CD4-positive, alpha-beta T cell (primary cell): ENCODE measurements at regions not wholly inside any gene's neighbourhood (a gene's known extent, or its start where the extent isn't known, plus 50 kb on each side); places are given as distances from the start of the nearest gene placed in this dataset.

Experiments used
- ATAC-seq: fragments of 200-7000 bp; cut with Tn5 transposase; one replicate; pipeline ENCODE4 v1.10.0; 2022; ENCODE audit warnings: mild to moderate bottlenecking; ENCODE audit not compliant: poor library complexity
- CTCF ChIA-PET: fragments of 350-600 bp; sonication (Branson Sonifier 250); formaldehyde crosslinking; loops from one replicate; lab custom pipeline; 2021; ENCODE audit warnings: antibody characterized with exemption, inconsistent platforms; lab: Charles Lee
- POLR2A ChIA-PET: fragments of 350-600 bp; sonication (Branson Sonifier 250); formaldehyde crosslinking; loops from one replicate; lab custom pipeline; 2021; ENCODE audit warnings: antibody characterized with exemption, inconsistent platforms; lab: Charles Lee
- DNase-seq, 14 experiments: peaks; one replicate each; pipeline ENCODE4 v3.0.0-alpha.2; 2013 to 2020; ENCODE audit warnings: mixed read lengths in 2 of 14
- H3K27ac ChIP-seq, 2 donors: one replicate each; pipeline versions ENCODE4 v1.5.1 to v1.7.0; 2013; ENCODE audit warnings: low read length in 2 of 2, low read depth in 1 of 2, mild to moderate bottlenecking in 1 of 2
- H3K27me3 ChIP-seq, 2 experiments: 1 replicate in 1 of 2; 2 replicates in 1 of 2; pipeline versions ENCODE4 v1.6.1 to v1.7.0; 2013; ENCODE audit warnings: low read length in 2 of 2, control low read depth in 1 of 2, mild to moderate bottlenecking in 1 of 2, moderate library complexity in 1 of 2; ENCODE audit not compliant: insufficient read depth in 2 of 2, control insufficient read depth in 1 of 2
- H3K36me3 ChIP-seq: one replicate; pipeline ENCODE4 v1.6.1; 2013; ENCODE audit warnings: low read length, control low read depth; ENCODE audit not compliant: insufficient read depth
- H3K4me1 ChIP-seq: one replicate; pipeline ENCODE4 v1.6.1; 2013; ENCODE audit warnings: low read length, control low read depth; ENCODE audit not compliant: insufficient read depth
- H3K4me3 ChIP-seq: one replicate; pipeline ENCODE4 v1.5.1; 2013; ENCODE audit warnings: mild to moderate bottlenecking, low read length, moderate library complexity
- H3K9me3 ChIP-seq, 2 experiments: 1 replicate in 1 of 2; 2 replicates in 1 of 2; pipeline versions ENCODE4 v1.6.1 to v1.7.0; 2013; ENCODE audit warnings: low read length in 2 of 2, mild to moderate bottlenecking in 2 of 2, control low read depth in 1 of 2, moderate library complexity in 1 of 2; ENCODE audit not compliant: control insufficient read depth in 1 of 2, insufficient read depth in 1 of 2
- H3K27ac Mint-ChIP-seq: one replicate; pipeline ENCODE4 v1.8.0; 2020; ENCODE audit warnings: mixed read lengths
- H3K27me3 Mint-ChIP-seq: one replicate; pipeline ENCODE4 v1.8.0; 2021; ENCODE audit warnings: mixed read lengths
- H3K36me3 Mint-ChIP-seq: one replicate; pipeline ENCODE4 v1.8.0; 2021; ENCODE audit warnings: low read depth, mixed read lengths
- H3K4me1 Mint-ChIP-seq: one replicate; pipeline ENCODE4 v1.8.0; 2021; ENCODE audit warnings: low read depth, mixed read lengths
- H3K4me3 Mint-ChIP-seq: one replicate; pipeline ENCODE4 v1.8.0; 2020; ENCODE audit warnings: mild to moderate bottlenecking, mixed read lengths
- H3K9me3 Mint-ChIP-seq: one replicate; pipeline ENCODE4 v1.8.0; 2020; ENCODE audit warnings: mixed read lengths
- CTCF ChIP-seq: fragments of 200-600 bp; IDR thresholded peaks from one replicate; pipeline ENCODE4 v1.8.0; 2022; ENCODE audit warnings: antibody characterized with exemption, mild to moderate bottlenecking
- intact Hi-C, 2 experiments: fragments of 100-400 bp; cut with DNase I in 1 of 2; cut with micrococcal nuclease in 1 of 2; formaldehyde crosslinking; loops; one replicate each; pipeline versions ENCODE4 v1.15.1 to v1.9.0; 2023 to 2025; cut with DNase I, micrococcal nuclease

GRCh38 chr21:23452384-23453083, 2154.7 kb downstream of the MRPL39 start:
- TF ChIP-seq CTCF: no peak
- H3K4me3 Mint-ChIP-seq: no peak overlapping the region
- no peaks in the 10 kb centered on the region for H3K36me3 Mint-ChIP-seq
- no peak overlapping the region for H3K27ac Mint-ChIP-seq
- intact Hi-C loops: no loop called here
- peaks cover 0 to 4% of the 10 kb centered on the region in 2 experiments for H3K9me3 ChIP-seq
- H3K27ac ChIP-seq: no peak overlapping the region
- H3K27me3 ChIP-seq: no peaks in the 10 kb centered on the region
- no peak overlapping the region for H3K4me3 ChIP-seq
- H3K4me1 ChIP-seq: no peaks in the 10 kb centered on the region
- no peaks in the 10 kb centered on the region for H3K9me3 Mint-ChIP-seq
- no peaks in the 10 kb centered on the region for H3K36me3 ChIP-seq
- DNase-seq (no peak), ATAC-seq (no peak)
- H3K27me3 Mint-ChIP-seq: no peaks in the 10 kb centered on the region
- no peaks in the 10 kb centered on the region for H3K4me1 Mint-ChIP-seq
- POLR2A ChIA-PET: no interaction called here
- CTCF ChIA-PET: no interaction called here

GRCh38 chr21:23445307-23445706, 2162.0 kb downstream of the MRPL39 start:
- no peaks in the 10 kb centered on the region for H3K36me3 ChIP-seq
- Mint-ChIP-seq H3K36me3 (no peaks in the 10 kb centered on the region), H3K9me3 (peaks cover 5% of the 10 kb centered on the region), H3K4me3 (no peak overlapping the region), H3K27me3 (no peaks in the 10 kb centered on the region), H3K4me1 (no peaks in the 10 kb centered on the region), H3K27ac (no peak overlapping the region)
- ChIA-PET CTCF (no interaction called here), POLR2A (no interaction called here)
- DNase-seq: no peak
- H3K27ac ChIP-seq: no peak overlapping the region
- no peak for ATAC-seq
- no peaks in the 10 kb centered on the region for H3K4me1 ChIP-seq
- H3K4me3 ChIP-seq: no peak overlapping the region
- H3K9me3 ChIP-seq: peaks cover 0 to 5% of the 10 kb centered on the region in 2 experiments
- intact Hi-C loops: no loop called here
- H3K27me3 ChIP-seq: no peaks in the 10 kb centered on the region
- no peak for TF ChIP-seq CTCF

- Mint-ChIP-seq H3K4me1 (no peaks in the 10 kb centered on the region), H3K4me3 (no peak overlapping the region), H3K27ac (no peak overlapping the region), H3K36me3 (no peaks in the 10 kb centered on the region), H3K27me3 (no peaks in the 10 kb centered on the region), H3K9me3 (no peaks in the 10 kb centered on the region)
- no peaks in the 10 kb centered on the region for H3K4me1 ChIP-seq
- H3K4me3 ChIP-seq: no peak overlapping the region
- ATAC-seq (no peak), DNase-seq (no peak)
- intact Hi-C loops: no loop called here
- no peak overlapping the region for H3K27ac ChIP-seq
- no peak for TF ChIP-seq CTCF
- POLR2A ChIA-PET: no interaction called here
- CTCF ChIA-PET: no interaction called here
- H3K9me3 ChIP-seq: peaks cover 0 to 3% of the 10 kb centered on the region in 2 experiments
- no peaks in the 10 kb centered on the region for H3K27me3 ChIP-seq
- H3K36me3 ChIP-seq: no peaks in the 10 kb centered on the region
These were observed 2169.2 kb downstream of the MRPL39 start for GRCh38 chr21:23438081-23438480.
